ENCODE measurements at regions not wholly inside any gene's neighbourhood (a gene's known extent, or its start where the extent isn't known, plus 50 kb on each side); places are given as distances from the start of the nearest gene placed in this dataset.

DNA sequence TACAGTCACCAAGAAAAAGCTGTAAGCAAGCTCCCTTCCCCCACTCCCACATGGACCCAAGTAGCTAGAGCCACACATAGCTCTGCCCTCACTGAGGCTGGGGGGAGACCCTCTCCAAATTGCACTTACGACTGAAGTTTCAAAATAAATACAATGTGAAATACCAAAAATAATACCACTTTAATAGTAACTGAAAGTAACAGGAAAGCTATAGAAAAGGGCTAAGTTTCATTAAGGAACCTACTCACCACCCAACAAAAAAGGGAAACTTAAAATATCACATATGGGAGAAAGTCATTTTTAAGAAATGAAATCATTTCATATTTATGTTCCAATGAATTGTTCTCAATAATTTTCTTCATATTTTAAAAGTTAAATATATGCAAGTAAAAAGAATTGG is 130.4 kb upstream of the UBE2E2 start:
- ChIA-PET POLR2A (interaction anchor here (0.6 kb wide), 1 partner anchor 19 kb away, joined by 3 read pairs; no protein-coding TSS in a partner anchor), CTCF (interaction anchor here (1.1 kb wide), 1 partner anchor 17 kb away, joined by 3 read pairs; no protein-coding TSS in a partner anchor)
- H3K36me3 ChIP-seq (replicated peaks in 1 of 2; ENCODE audit: control insufficient read depth in 1 of 2, insufficient read depth in 2 of 2, low read length in 1 of 2), result no peaks in the 10 kb centered on the region
- H3K4me2 ChIP-seq, result no peak overlapping the region
- no peak for DNase-seq
- H4K20me1 ChIP-seq (ENCODE audit: insufficient read depth), result no peaks in the 10 kb centered on the region
- no peak overlapping the region for H3K4me3 ChIP-seq (ENCODE audit: low read depth in 2 of 2, low read length in 1 of 2)
- no peak overlapping the region for H3K27ac ChIP-seq (ENCODE audit: low read depth in 2 of 2, low read length in 1 of 2)
- H3K27me3 ChIP-seq (ENCODE audit: insufficient read depth), result no peaks in the 10 kb centered on the region
- no peaks in the 10 kb centered on the region for H3K79me2 ChIP-seq (ENCODE audit: insufficient read depth)
- no peaks in the 10 kb centered on the region for H3K9me2 ChIP-seq
- H3K4me1 ChIP-seq (ENCODE audit: control insufficient read depth in 1 of 2, insufficient read depth in 2 of 2, low read depth in 1 of 2, low read length in 1 of 2), result no peaks in the 10 kb centered on the region; a peak in 1 of 4 replicates
- no peak overlapping the region for H3K9ac ChIP-seq
- no peaks in the 10 kb centered on the region for H3F3A ChIP-seq (replicated peaks; ENCODE audit: insufficient read depth)
- H3K9me3 ChIP-seq, result no peaks in the 10 kb centered on the region
- no peak for TF ChIP-seq EZH2phosphoT487 (IDR thresholded peaks at IDR 0.05; ENCODE audit: borderline replicate concordance, low read depth)
- TF ChIP-seq CHD2 (IDR thresholded peaks at IDR 0.05; ENCODE audit: low read length, partially characterized antibody), result no peak
- no peak for TF ChIP-seq SMC3 (IDR thresholded peaks at IDR 0.05; ENCODE audit: low read depth, low read length)
- TF ChIP-seq TEAD4 (IDR thresholded peaks at IDR 0.05; ENCODE audit: borderline replicate concordance, insufficient read depth), result no peak
- TF ChIP-seq, protein P1, sequence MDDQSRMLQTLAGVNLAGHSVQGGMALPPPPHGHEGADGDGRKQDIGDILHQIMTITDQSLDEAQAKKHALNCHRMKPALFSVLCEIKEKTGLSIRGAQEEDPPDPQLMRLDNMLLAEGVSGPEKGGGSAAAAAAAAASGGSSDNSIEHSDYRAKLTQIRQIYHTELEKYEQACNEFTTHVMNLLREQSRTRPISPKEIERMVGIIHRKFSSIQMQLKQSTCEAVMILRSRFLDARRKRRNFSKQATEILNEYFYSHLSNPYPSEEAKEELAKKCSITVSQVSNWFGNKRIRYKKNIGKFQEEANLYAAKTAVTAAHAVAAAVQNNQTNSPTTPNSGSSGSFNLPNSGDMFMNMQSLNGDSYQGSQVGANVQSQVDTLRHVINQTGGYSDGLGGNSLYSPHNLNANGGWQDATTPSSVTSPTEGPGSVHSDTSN (IDR thresholded peaks at IDR 0.05), result no peak
- TF ChIP-seq YY1 (IDR thresholded peaks at IDR 0.05; ENCODE audit: low read depth), result no peak
- no peak for TF ChIP-seq RFX5 (IDR thresholded peaks at IDR 0.05; ENCODE audit: low read length)
- no peak for TF ChIP-seq ELF1 (IDR thresholded peaks at IDR 0.05)
- no peak for TF ChIP-seq JUND (IDR thresholded peaks at IDR 0.05)
- TF ChIP-seq, protein P2, sequence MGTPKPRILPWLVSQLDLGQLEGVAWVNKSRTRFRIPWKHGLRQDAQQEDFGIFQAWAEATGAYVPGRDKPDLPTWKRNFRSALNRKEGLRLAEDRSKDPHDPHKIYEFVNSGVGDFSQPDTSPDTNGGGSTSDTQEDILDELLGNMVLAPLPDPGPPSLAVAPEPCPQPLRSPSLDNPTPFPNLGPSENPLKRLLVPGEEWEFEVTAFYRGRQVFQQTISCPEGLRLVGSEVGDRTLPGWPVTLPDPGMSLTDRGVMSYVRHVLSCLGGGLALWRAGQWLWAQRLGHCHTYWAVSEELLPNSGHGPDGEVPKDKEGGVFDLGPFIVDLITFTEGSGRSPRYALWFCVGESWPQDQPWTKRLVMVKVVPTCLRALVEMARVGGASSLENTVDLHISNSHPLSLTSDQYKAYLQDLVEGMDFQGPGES (IDR thresholded peaks at IDR 0.05; ENCODE audit: low read depth, low read length), result no peak
- TF ChIP-seq, protein P3, sequence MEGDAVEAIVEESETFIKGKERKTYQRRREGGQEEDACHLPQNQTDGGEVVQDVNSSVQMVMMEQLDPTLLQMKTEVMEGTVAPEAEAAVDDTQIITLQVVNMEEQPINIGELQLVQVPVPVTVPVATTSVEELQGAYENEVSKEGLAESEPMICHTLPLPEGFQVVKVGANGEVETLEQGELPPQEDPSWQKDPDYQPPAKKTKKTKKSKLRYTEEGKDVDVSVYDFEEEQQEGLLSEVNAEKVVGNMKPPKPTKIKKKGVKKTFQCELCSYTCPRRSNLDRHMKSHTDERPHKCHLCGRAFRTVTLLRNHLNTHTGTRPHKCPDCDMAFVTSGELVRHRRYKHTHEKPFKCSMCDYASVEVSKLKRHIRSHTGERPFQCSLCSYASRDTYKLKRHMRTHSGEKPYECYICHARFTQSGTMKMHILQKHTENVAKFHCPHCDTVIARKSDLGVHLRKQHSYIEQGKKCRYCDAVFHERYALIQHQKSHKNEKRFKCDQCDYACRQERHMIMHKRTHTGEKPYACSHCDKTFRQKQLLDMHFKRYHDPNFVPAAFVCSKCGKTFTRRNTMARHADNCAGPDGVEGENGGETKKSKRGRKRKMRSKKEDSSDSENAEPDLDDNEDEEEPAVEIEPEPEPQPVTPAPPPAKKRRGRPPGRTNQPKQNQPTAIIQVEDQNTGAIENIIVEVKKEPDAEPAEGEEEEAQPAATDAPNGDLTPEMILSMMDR (IDR thresholded peaks at IDR 0.05), result no peak
- no peak for TF ChIP-seq GABPA (IDR thresholded peaks at IDR 0.05; ENCODE audit: low read depth)
- 63% methylated on average over 1 of the region's 1 CpG for WGBS (ENCODE audit: low lambda C conversion rate)
- no peak overlapping the region for H2AFZ ChIP-seq (ENCODE audit: low read depth)

DNA sequence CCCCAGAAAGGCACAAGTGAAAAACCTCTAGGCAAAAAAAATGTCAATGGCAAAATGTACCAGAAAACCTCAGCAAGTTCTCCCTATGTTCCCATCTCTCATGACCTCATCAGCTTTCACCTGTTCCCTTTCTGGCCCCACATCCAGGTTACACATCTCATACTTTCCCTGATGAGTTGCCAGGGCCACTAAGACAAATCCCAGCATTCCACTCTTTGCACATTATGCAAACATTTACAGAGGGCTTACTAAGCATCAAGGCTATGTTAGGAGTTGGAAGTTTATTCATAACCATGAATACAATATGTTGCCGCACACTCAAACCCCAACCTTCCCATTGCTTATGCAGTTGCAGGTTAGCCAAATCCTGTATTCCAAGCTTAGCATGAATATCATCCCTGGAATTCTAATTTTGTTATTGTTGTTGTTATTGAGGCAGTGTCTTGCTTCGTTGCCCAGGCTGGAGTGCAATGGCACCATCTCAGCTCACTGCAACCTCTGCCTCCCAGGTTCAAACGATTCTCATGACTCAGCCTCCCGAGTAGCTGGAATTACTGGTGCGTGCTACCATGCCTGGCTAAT is 129.3 kb upstream of the UBE2E2 start:
- Histone ChIP-seq H4K20me1 (ENCODE audit: insufficient read depth) (no peaks in the 10 kb centered on the region), H3K79me2 (ENCODE audit: insufficient read depth) (no peaks in the 10 kb centered on the region), H3K27me3 (ENCODE audit: insufficient read depth) (no peaks in the 10 kb centered on the region), H3K4me1 (ENCODE audit: control insufficient read depth in 1 of 2, insufficient read depth in 2 of 2, low read depth in 1 of 2, low read length in 1 of 2) (no peaks in the 10 kb centered on the region; a peak in 1 of 4 replicates), H3F3A (replicated peaks; ENCODE audit: insufficient read depth) (no peaks in the 10 kb centered on the region), H3K9me3 (no peaks in the 10 kb centered on the region), H2AFZ (ENCODE audit: low read depth) (no peak overlapping the region), H3K27ac (ENCODE audit: low read depth in 2 of 2, low read length in 1 of 2) (no peak overlapping the region), H3K4me2 (no peak overlapping the region), H3K9me2 (no peaks in the 10 kb centered on the region), H3K36me3 (replicated peaks in 1 of 2; ENCODE audit: control insufficient read depth in 1 of 2, insufficient read depth in 2 of 2, low read length in 1 of 2) (no peaks in the 10 kb centered on the region), H3K4me3 (ENCODE audit: low read depth in 2 of 2, low read length in 1 of 2) (no peak overlapping the region), H3K9ac (no peak overlapping the region)
- DNase-seq, result no peak
- CTCF ChIA-PET, result no interaction called here
- WGBS (ENCODE audit: low lambda C conversion rate), result 70% methylated on average over 5 of the region's 5 CpGs
- POLR2A ChIA-PET, result no interaction called here
- TF ChIP-seq CHD2 (IDR thresholded peaks at IDR 0.05; ENCODE audit: low read length, partially characterized antibody), result no peak
- no peak for TF ChIP-seq TCF12 (IDR thresholded peaks at IDR 0.05)
- no peak for TF ChIP-seq GABPA (IDR thresholded peaks at IDR 0.05; ENCODE audit: low read depth)
- TF ChIP-seq FOXM1 (IDR thresholded peaks at IDR 0.05; ENCODE audit: low read depth), result no peak
- TF ChIP-seq, protein P4, sequence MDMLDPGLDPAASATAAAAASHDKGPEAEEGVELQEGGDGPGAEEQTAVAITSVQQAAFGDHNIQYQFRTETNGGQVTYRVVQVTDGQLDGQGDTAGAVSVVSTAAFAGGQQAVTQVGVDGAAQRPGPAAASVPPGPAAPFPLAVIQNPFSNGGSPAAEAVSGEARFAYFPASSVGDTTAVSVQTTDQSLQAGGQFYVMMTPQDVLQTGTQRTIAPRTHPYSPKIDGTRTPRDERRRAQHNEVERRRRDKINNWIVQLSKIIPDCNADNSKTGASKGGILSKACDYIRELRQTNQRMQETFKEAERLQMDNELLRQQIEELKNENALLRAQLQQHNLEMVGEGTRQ (IDR thresholded peaks at IDR 0.05; ENCODE audit: borderline replicate concordance, low read depth, low read length), result no peak
- no peak for TF ChIP-seq MEF2A (IDR thresholded peaks at IDR 0.05; ENCODE audit: borderline replicate concordance, low read depth)
- TF ChIP-seq RXRA (IDR thresholded peaks at IDR 0.05; ENCODE audit: borderline replicate concordance, low read depth), result no peak
- no peak for TF ChIP-seq RFX5 (IDR thresholded peaks at IDR 0.05; ENCODE audit: low read length)
- TF ChIP-seq, protein P5, sequence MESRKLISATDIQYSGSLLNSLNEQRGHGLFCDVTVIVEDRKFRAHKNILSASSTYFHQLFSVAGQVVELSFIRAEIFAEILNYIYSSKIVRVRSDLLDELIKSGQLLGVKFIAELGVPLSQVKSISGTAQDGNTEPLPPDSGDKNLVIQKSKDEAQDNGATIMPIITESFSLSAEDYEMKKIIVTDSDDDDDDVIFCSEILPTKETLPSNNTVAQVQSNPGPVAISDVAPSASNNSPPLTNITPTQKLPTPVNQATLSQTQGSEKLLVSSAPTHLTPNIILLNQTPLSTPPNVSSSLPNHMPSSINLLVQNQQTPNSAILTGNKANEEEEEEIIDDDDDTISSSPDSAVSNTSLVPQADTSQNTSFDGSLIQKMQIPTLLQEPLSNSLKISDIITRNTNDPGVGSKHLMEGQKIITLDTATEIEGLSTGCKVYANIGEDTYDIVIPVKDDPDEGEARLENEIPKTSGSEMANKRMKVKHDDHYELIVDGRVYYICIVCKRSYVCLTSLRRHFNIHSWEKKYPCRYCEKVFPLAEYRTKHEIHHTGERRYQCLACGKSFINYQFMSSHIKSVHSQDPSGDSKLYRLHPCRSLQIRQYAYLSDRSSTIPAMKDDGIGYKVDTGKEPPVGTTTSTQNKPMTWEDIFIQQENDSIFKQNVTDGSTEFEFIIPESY (IDR thresholded peaks at IDR 0.05; ENCODE audit: borderline replicate concordance, low read depth), result no peak
- no peak for TF ChIP-seq SIN3A (IDR thresholded peaks at IDR 0.05; ENCODE audit: borderline replicate concordance, low read depth, low read length)
- TF ChIP-seq GATA2 (CRISPR knock-in tag; IDR thresholded peaks at IDR 0.05), result no peak
- TF ChIP-seq MXI1 (IDR thresholded peaks at IDR 0.05; ENCODE audit: low read depth, low read length), result no peak

Data from SK-N-SH (cell line).